Hypothalamus (tissue), 51 donors: ENCODE measurements at regions not wholly inside any gene's neighbourhood (a gene's known extent, or its start where the extent isn't known, plus 50 kb on each side); places are given as distances from the start of the nearest gene placed in this dataset.

Experiments
- DNase-seq, 51 donors: peaks; one replicate each; lab custom pipeline; 2025; lab: John Stamatoyannopoulos, UW

- DNase-seq = no peak
Measured at GRCh38 chr1:59104191-59104760, 192.6 kb upstream of the FGGY start.

GRCh38 chr1:59105548-59106507 is 191.1 kb upstream of the FGGY start:
- no peak for DNase-seq

GRCh38 chr1:59107516-59107915 is 189.4 kb upstream of the FGGY start:
- DNase-seq = peak in 5 of 51 donors; percentile 6 to 27 (median 15)

- no peak for DNase-seq
Measured at GRCh38 chr1:59107916-59108315, 189.0 kb upstream of the FGGY start.

- DNase-seq = no peak
Measured at GRCh38 chr1:59108481-59109317, 188.2 kb upstream of the FGGY start.

- DNase-seq = no peak
Measured at GRCh38 chr1:59110271-59110670, 186.6 kb upstream of the FGGY start.

- DNase-seq = no peak
Measured at GRCh38 chr1:59113876-59114457, 182.9 kb upstream of the FGGY start.

GRCh38 chr1:59115865-59116264 is 181.0 kb upstream of the FGGY start:
- DNase-seq = no peak

GRCh38 chr1:59116920-59117542 is 179.9 kb upstream of the FGGY start:
- no peak for DNase-seq

GRCh38 chr1:59122527-59122926 is 174.4 kb upstream of the FGGY start:
- no peak for DNase-seq

GRCh38 chr1:59123081-59123681 is 173.7 kb upstream of the FGGY start:
- no peak for DNase-seq

GRCh38 chr1:59124166-59124565 is 172.7 kb upstream of the FGGY start:
- no peak for DNase-seq

- DNase-seq = no peak
Measured at GRCh38 chr1:59125154-59125553, 171.7 kb upstream of the FGGY start.

GRCh38 chr1:59125676-59126320 is 171.1 kb upstream of the FGGY start:
- DNase-seq = no peak

GRCh38 chr1:59126366-59126765 is 170.5 kb upstream of the FGGY start:
- DNase-seq = no peak

GRCh38 chr1:59128239-59128736 is 168.6 kb upstream of the FGGY start:
- DNase-seq = no peak

GRCh38 chr1:59128784-59129227 is 168.1 kb upstream of the FGGY start:
- no peak for DNase-seq

- DNase-seq = no peak
Measured at GRCh38 chr1:59132295-59132694, 164.6 kb upstream of the FGGY start.

- DNase-seq = no peak
Measured at GRCh38 chr1:59133997-59134396, 162.9 kb upstream of the FGGY start.
